Activated CD8-positive, alpha-beta memory T cell treated with anti-CD3 and anti-CD28 coated beads, Interleukin-2, amount 50 U/mL, for 24 hours (primary cell): ENCODE measurements at regions not wholly inside any gene's neighbourhood (a gene's known extent, or its start where the extent isn't known, plus 50 kb on each side); places are given as distances from the start of the nearest gene placed in this dataset.

ENCODE experiments used
- DNase-seq: peaks from one replicate; pipeline ENCODE4 v3.0.0-alpha.2; 2020; ENCODE audit errors: extremely low read depth

DNA sequence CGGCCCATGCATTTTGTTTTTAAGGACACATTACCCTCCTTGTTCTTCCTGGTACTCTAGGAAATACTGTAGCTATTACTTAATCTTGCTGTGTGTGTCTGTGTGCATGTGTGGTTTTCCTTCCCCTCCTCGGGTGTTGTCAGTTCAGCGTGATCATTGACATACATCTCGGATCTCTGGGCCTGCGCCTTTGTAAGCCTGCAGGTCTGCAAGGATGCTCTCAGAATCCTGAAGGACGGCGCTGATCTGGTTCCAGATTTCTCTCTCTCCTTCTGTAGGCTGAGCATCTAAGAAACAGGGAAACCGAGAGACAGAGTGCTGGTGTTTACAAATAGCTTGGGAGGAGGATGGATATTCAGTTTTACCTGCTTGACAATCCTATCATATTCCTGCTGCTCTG, 100.2 kb downstream of the CYRIA start:
- no peak for DNase-seq

DNA sequence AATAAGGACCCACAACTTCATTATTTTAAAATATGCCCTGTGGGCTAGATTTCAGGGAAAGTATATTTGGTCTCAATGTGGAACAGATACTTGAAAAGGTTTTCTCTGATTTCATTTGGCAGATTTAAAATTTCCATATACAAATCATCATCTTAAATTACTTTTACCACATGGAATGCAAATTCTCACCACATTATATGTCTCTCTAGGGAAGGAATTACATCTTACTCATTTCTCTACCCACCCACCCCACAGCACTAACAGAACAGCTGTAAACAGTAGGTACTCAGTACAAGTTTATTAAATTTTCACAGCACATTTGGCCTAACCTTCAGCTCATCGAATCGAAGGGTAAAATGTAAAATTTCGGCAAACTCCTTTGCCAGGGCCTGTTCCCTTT, 104.0 kb downstream of the CYRIA start:
- no peak for DNase-seq

DNA sequence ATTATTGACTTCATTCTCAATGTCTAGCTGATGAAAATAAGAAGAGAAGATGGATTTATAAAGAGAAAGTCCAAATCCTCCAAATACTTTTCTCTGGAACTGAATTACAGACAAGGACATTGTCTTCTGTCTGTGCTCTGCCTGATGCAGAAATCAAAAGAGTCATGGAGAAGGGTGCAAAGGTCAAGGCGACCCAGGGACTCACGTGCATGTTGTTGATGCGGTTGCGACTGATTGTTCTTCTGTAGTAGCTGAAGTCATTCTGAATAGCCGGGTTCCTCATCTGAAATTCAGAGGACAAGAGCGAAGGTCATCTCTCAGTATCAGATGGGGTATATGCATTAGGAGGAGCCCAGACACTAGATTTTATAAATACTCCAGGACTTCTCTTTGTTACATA, 104.4 kb downstream of the CYRIA start:
- no peak for DNase-seq

DNA sequence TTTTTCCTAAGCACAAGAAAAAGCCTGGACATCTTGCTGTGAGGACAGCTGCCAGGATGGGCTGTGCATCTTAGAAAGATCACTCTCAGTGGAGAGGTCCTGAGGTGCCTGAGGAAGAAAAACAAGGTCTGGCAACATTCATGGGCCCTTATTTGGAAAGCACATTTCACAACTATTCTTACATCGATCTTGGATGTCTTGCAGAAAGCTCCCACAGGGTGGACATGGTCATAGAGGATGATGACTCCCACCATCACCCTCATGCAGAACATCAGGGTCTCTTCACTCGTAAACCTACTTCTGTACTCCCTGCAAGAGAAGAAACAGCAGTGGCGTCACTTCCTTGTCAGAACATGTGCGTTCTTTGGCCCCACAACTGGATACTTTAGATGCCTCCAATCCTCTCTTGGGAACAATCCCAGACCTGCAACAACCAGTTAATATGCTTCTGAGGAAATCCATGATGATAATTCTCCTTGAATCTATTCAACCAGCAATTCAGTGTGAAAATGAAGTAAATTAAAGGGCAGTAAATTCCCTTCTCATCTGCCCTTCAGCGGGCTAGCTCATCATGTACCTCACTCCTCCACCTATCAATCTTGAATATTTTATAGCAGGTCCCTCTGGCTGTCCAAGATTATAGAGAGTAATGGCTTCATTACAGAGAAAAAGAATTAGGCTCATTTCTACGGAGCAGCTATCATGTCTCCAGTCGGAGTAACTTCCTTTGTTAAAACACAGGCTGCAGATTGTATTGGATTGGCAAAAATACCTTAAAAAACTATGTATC, 106.2 kb downstream of the CYRIA start:
- DNase-seq: no peak

DNA sequence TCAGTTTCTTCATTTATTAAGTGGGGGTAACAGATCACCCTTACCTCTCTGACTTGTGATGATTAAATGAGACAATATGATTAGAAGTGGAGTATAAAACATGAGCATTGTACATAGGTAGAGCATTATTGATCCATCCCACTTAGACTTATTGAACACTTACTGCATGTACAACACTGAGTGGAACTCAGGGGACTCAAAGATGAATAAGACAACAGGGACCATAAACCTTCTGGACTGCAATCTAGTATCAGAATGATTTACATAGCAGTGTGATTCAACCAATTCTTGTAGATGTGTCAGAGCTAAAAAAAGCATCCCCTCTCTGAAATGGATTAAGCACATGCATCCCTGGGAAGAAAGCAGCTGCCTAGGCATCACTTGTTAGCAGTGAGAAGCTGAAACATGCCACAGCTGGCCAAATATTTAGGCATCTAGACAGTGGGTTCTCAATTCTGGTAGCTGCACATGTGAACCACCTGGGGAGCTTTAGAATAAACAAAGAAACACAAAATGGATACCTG, 111.5 kb downstream of the CYRIA start:
- DNase-seq: no peak

DNA sequence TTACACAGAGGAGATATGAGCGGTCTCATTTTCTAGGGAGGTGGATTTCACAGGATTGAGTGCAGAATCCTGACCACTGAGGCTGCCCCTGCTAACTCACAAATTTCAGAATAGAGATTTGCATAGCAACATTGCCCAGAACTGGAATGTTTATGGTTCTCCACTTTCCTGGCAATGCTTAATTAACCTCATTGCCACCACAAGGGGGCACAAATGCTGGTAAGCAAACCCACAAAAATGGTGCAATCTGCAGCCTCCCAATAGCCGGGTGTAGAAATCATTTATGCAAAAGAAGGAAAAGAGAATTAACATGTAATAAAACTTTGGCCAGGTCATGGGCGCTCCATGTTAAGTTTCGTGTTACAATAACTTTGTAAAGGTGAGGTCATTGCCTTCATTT, 112.4 kb downstream of the CYRIA start:
- no peak for DNase-seq

DNA sequence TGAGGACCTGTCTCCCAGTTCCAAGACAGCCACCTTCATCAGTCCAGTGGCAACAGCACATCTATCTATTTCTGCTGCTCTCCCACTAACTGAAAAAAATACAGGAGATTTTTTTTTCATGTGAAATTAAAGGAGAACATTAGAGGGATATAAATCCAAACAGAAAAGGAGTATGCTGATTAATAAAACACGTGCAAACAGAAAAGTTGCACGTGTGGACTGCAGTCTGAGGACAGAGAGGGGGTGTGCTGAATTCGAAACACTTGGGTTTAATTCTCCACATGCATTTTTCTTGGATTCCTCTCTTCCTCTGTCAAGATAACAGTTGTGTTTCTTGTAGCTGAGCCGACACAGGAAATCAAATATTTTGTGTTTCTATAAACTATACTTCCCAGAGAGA, 113.4 kb downstream of the CYRIA start:
- no peak for DNase-seq

DNA sequence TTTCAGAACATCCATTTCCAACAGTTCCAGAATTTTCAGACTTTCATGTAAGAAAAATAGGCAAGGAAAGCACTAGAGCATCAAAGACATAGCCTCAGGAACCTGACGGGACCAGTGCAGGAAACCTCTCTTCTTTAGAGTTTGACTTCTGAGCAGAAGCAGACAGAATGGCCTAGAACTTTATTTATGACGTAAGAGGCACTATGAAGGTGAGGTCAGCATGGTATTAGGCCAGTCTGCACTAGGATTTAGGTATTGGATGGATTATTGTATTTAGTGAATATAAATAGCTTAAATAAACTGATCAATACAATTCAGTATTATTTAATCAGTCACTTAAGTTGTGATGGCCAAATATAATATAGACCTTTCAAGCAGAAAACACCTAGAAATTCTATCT, 117.6 kb downstream of the CYRIA start:
- no peak for DNase-seq

DNA sequence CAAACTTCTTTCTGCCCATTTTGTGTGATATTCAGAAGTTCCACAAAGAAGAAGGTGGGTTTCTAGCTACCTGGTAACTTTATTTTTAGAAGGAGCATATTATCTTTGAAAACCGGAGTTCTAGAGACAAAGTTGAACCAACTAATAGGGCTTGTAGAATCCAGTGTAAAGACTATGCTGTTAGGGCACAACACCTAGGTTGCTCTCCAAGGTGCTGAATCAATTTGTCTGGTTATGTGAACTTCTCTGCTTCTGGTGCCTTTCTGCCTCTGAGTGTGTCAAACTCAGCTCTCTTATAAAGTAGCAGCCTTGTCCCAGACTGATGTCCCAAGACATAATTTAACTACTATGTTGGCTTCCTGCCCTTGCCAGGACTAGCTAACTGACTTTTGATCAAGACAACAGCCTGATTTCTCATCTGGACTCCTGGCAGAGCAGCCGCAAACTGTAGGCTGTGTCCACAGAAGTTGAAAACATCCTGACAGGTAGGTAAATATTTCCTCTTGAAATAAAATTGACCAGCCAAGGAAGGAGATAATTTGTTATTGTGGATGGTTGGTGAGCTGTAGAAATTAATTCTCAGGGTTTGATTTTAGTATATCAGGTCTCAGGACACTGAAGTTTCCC, 119.4 kb downstream of the CYRIA start:
- DNase-seq: no peak

DNA sequence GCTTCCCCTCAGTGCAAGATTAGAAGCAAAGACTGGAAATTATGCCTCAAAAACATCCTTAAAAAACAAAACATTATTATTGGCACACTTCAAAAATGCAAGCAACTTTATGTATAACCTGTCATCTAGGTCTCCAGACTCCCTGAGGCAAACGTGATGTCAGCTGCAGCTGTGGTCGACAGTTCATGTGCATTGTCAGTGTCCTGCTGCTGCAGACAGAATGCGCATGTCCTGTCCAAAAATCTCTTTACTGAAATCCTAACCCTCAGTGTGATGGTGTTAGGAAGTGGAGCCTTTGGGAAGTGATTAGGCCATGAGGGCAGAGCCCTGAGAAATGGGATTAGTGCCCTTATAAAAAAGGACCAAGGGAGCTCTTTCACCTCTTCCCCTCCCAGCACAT, 126.9 kb downstream of the CYRIA start:
- no peak for DNase-seq

DNA sequence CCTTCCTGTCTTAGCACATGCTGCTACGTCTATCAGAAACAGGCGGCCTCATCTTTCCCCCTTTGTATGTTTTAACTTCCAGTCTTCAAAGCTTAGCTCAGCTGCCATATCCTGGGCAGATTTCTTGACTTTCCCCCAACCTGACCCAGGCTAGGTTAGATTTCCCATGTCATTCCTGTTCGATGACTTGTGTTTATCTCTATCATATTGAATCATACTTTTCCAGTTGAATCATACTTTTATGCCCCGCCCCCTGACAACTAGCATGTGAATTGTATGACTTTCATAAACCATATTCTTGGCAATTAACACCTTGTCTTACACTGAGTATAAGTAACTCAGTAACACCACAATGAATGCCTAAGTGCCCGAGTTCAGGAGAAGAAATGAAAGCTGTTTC, 128.3 kb downstream of the CYRIA start:
- DNase-seq: no peak

DNA sequence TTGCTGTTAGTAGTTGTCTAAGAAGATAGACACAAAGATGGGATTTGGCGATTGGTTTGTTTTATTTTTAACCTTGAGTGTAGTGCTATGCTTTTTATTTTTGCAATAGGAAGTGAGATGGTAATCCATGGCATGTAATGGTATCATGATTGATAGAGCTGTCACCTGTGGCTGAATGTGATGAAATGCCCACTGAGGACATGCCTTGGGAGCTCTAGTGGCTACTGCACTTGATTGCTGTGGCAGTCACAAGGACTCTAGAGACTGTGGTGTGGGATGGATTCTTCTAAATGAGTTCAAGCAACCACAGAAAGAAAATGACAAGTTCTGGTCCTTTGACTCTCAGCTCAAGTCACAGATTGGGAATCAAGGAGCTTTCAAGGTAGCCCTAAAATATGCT, 139.4 kb downstream of the CYRIA start:
- no peak for DNase-seq

DNA sequence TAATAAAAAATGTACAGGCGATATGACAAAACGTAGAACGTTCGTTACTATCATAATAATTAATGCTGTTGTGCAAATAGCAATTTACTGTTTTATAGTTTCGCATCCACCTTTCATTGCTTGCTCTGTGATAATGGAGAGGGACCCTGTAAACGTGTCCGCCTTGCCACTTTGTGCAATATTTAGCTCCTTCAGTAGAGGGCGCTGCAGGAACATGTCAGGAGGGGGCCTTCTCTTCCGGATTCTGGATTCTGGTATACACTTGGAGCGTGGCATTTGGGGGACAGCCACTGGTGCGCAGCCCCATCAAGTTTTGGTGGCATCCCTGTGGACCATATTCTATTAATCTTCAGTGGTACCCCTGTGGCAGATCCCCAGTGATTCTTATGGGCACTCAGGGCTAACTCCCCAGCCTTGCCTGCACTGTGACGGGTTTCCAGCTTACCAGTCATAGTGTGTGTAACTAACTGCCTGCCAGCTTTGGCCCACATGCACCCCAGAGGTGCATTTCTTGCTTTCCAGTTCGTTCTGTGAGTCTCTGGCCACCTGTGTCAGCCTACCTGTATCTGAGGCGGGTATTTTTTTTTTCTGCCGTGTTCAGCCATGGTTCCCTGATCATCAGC, 140.3 kb downstream of the CYRIA start:
- DNase-seq: no peak

DNA sequence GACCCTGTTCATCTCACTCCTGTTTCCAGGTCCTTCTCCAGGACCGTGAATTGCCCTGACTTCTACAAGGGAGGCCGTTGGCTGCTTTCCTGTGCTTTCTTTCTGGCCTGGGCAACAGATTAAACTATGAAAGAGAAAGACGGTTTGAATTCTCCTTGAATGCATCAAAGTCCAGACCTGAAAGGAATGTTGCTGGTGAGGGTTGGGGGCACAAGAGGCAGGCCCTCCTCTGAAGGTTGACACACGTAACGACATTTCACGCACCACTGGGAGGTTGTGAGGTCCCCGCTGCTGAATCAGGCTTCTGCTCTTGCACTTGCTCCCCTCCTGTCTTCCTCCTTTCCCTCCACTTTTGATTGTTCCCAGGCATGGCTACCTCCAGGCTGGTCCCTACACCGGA, 141.9 kb downstream of the CYRIA start:
- DNase-seq: no peak

DNA sequence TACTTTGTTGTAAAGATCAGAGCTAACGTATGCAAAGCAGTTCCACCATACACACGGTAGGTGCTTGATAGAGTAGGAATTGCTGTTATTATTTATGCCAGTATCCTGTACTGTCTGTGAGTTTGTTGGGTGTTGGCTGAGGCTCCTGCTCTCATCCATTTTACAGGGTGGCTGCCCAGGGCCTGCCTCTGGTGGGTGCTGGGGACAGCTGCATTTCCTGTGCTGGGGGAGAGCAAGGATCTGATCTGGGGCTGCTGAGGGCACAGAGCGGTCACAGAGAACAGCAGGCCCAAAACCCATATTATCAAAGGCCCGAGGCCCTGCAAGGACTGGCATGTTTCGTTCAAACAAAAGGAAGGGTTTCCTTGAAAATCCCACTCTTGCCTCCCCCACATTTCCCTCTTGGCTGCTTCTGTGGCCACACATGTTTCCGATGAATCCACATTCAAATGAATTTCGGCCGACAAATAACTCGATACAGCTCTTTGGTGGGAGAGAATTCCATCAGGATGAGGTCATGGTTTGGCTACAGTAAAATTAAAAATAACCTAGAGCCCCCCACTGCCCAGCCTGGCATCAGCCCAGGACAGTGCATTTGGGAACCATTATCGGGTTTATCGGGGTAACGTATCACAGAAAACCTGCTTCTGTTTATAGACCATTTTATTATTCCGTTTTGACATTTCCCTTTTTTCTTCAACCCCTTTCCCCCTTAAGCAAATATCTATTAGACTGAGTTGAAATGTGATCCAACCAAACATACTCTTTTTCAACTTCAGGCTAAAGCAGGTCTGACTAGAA, 143.4 kb downstream of the CYRIA start:
- no peak for DNase-seq

DNA sequence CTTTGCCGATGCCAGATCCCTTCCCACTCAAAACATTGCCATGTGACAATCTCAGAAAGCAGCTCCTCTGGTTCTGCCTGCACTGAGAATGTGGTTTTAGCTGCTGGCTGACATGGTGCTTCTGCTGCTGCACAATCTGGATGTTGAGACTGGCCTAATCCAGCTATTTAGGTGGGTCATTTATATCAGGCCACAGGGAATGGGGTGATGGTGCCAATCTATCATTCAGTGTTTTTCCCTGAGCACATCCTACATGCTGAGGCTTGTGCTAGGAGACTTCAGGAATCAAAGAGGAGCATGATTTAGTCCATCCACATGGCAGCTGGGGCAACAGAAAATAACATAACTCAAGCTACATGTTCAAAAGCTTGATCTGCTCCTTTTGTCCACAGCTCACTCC, 144.7 kb downstream of the CYRIA start:
- no peak for DNase-seq

DNA sequence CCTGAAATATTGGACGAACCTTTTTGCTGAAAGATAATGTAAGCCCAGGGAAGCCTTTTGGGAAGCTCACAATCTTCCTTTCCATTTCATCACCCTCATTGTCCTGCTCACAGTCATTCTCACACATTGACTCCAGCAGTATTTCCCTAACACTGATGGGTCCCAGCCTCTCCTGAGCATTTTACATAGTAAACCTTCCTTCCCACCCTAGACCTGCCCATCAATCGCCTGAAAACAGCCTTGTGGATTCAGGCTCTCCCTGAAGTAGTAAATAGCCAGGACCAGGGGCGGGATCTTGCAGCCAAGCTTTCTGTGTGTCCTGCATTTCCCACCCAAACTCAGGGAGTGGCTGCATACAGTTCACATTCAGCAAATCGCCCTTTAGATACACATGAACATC, 149.9 kb downstream of the CYRIA start:
- no peak for DNase-seq

DNA sequence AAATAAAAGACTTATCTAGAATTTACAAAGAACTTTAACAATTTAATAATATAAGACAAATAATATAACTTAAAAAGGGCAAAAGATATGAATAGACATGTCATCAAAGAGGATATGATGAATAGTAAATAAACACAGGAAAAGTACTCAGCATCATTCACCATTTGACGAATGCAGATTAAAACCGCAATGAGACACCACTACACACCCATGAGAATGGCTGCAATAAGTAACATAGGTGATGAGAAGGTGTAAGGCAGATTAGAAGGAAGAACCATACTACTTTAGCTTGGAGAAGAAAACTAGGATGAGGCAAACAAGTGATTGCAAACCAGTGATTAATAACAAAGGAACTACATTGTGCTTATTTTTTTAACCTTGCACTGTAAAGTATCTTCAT, 152.0 kb downstream of the CYRIA start:
- no peak for DNase-seq

DNA sequence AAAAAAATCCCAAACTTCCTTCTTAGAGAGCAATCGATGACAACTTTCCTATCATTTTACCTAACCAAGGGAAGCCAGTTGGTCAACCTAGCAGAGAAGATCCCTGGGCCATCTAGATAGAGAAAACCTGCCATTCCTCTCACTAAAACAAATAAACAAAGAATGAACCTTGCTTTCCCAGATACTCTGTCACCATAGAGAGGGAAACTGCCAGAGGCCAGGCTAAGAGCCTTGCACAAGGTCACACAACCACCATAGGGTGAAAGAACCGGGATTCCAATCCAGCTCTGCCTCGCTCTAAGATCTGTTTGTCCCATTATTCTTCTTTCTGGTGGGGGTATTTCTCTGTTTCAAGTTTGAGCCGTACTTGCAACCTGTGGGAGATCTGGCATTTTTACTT, 154.6 kb downstream of the CYRIA start:
- DNase-seq: no peak

DNA sequence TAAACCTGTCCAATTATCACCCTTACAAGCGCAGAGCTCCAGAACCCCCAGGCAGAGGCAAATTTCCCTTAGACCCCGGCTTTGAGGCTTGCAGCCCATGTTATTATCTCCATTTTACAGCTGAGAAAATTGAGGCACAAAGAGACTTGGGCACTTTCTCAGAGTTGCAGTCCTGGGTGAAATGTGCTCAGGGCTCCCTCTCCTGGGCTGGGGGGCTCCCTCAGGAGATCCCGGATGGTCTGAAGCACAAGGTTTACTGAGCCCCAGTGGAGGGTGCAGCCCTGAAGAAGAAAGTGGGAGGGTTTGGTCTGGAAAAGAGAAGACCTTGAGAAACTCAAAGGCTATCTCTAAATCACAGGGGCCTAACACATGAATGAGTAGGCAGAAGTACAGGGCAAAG, 156.6 kb downstream of the CYRIA start:
- no peak for DNase-seq

DNA sequence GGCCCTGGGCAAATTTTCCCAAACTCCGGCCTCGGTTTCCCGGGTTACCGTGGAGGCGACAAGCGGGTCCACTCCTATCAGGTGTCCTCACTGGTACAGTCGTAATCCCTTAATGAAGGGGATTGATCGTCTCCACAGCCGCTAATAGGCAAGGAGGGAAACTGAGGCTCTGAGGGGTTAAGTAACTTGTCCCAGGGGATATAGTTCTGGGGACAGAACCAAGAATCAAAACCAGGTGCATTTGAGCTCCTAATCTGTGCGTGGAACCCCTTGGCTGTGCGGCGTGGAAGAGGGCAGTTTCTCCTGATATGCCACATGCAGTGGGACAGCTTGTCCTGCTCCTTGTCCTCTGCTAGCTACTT, 157.2 kb downstream of the CYRIA start:
- no peak for DNase-seq
